H9 (cell line): ENCODE measurements at regions not wholly inside any gene's neighbourhood (a gene's known extent, or its start where the extent isn't known, plus 50 kb on each side); places are given as distances from the start of the nearest gene placed in this dataset.
"Not testable (repeated sequence)": the region's sequence is repeated elsewhere in the genome, so short reads cannot be mapped to it uniquely, and the experiment has no call there.

Experiments
- DNase-seq: peaks from one replicate; pipeline ENCODE4 v3.0.0-alpha.2; 2017
- H2AFZ ChIP-seq: one replicate; pipeline ENCODE4 v1.6.1; 2013; ENCODE audit warnings: mild to moderate bottlenecking, low read length, control low read depth, moderate library complexity
- H2AK5ac ChIP-seq: 2 replicates; pipeline ENCODE4 v1.6.1; 2013; ENCODE audit warnings: low read length, control low read depth, mixed read lengths; ENCODE audit not compliant: insufficient read length
- H2BK120ac ChIP-seq: one replicate; pipeline ENCODE4 v1.6.1; 2013; ENCODE audit warnings: low read depth, mild to moderate bottlenecking, low read length, control low read depth, inconsistent platforms; ENCODE audit not compliant: poor library complexity, severe bottlenecking
- H2BK12ac ChIP-seq: 2 replicates; pipeline ENCODE4 v1.6.1; 2013; ENCODE audit warnings: low read length, control low read depth, mixed read lengths, low read depth; ENCODE audit not compliant: insufficient read length
- H2BK15ac ChIP-seq: 2 replicates; pipeline ENCODE4 v1.6.1; 2013; ENCODE audit warnings: low read depth, low read length, control low read depth
- H2BK20ac ChIP-seq: one replicate; pipeline ENCODE4 v1.6.1; 2013; ENCODE audit warnings: low read depth, mild to moderate bottlenecking, low read length, control low read depth, inconsistent platforms; ENCODE audit not compliant: poor library complexity, severe bottlenecking
- H2BK5ac ChIP-seq: 2 replicates; pipeline ENCODE4 v1.6.1; 2013; ENCODE audit warnings: low read length, control low read depth, mixed read lengths; ENCODE audit not compliant: insufficient read length
- H3K14ac ChIP-seq: 2 replicates; pipeline ENCODE4 v1.6.1; 2013; ENCODE audit warnings: low read length, control low read depth; ENCODE audit not compliant: insufficient read depth
- H3K18ac ChIP-seq: 2 replicates; pipeline ENCODE4 v1.6.1; 2013; ENCODE audit warnings: low read depth, mild to moderate bottlenecking, mixed read lengths, low read length, control low read depth; ENCODE audit not compliant: insufficient read length
- H3K23ac ChIP-seq: 2 replicates; pipeline ENCODE4 v1.6.1; 2013; ENCODE audit warnings: low read length, control low read depth, mixed read lengths, low read depth; ENCODE audit not compliant: insufficient read length
- H3K23me2 ChIP-seq: 2 replicates; pipeline ENCODE4 v1.6.1; 2013; ENCODE audit warnings: low read depth, mild to moderate bottlenecking, mixed read lengths, low read length, control low read depth; ENCODE audit not compliant: insufficient read length, poor library complexity, severe bottlenecking
- H3K27ac ChIP-seq: 2 replicates; pipeline ENCODE4 v1.5.1; 2013; ENCODE audit warnings: low read length, control low read depth, mixed read lengths, low read depth; ENCODE audit not compliant: insufficient read length
- H3K27me3 ChIP-seq: 2 replicates; pipeline ENCODE4 v1.6.1; 2013; ENCODE audit warnings: low read length, control low read depth, inconsistent platforms; ENCODE audit not compliant: insufficient read depth
- H3K4ac ChIP-seq: 2 replicates; pipeline ENCODE4 v1.6.1; 2013; ENCODE audit warnings: low read depth, mild to moderate bottlenecking, control low read depth, inconsistent platforms, low read length, moderate library complexity
- H3K4me1 ChIP-seq: 2 replicates; pipeline ENCODE4 v1.6.1; 2013; ENCODE audit warnings: low read length, control low read depth, inconsistent platforms; ENCODE audit not compliant: insufficient read depth
- H3K4me2 ChIP-seq: 2 replicates; pipeline ENCODE4 v1.6.1; 2013; ENCODE audit warnings: low read length, control low read depth, mixed read lengths; ENCODE audit not compliant: insufficient read length, insufficient read depth
- H3K56ac ChIP-seq: 2 replicates; pipeline ENCODE4 v1.6.1; 2013; ENCODE audit warnings: low read depth, mild to moderate bottlenecking, mixed read lengths, low read length, control low read depth; ENCODE audit not compliant: insufficient read length
- H3K79me1 ChIP-seq: 2 replicates; pipeline ENCODE4 v1.6.1; 2013; ENCODE audit warnings: low read depth, mild to moderate bottlenecking, moderate library complexity, low read length, control low read depth, inconsistent platforms; ENCODE audit not compliant: insufficient read depth, poor library complexity, severe bottlenecking
- H3K79me2 ChIP-seq: 2 replicates; pipeline ENCODE4 v1.6.1; 2013; ENCODE audit warnings: low read length, control low read depth, inconsistent platforms; ENCODE audit not compliant: insufficient read depth
- H3K9ac ChIP-seq: 2 replicates; pipeline ENCODE4 v1.6.1; 2013; ENCODE audit warnings: low read length, control low read depth, mixed read lengths; ENCODE audit not compliant: insufficient read length; ENCODE audit errors: extremely low read depth
- H3K9me3 ChIP-seq: one replicate; pipeline ENCODE4 v1.6.1; 2013; ENCODE audit warnings: low read depth, low read length, inconsistent platforms; ENCODE audit not compliant: control insufficient read depth
- H3T11ph ChIP-seq: one replicate; pipeline ENCODE4 v1.6.1; 2013; ENCODE audit warnings: mild to moderate bottlenecking, low read length, control low read depth, inconsistent platforms
- H4K20me1 ChIP-seq: one replicate; pipeline ENCODE4 v1.6.1; 2013; ENCODE audit not compliant: control insufficient read depth, insufficient read length, insufficient read depth
- H4K5ac ChIP-seq: 2 replicates; pipeline ENCODE4 v1.6.1; 2013; ENCODE audit warnings: low read depth, mild to moderate bottlenecking, mixed read lengths, low read length, control low read depth; ENCODE audit not compliant: insufficient read length
- H4K8ac ChIP-seq: replicated peaks from 2 replicates; pipeline ENCODE4 v1.6.1; 2013; ENCODE audit warnings: low read length, control low read depth, mixed read lengths, low read depth; ENCODE audit not compliant: insufficient read length
- H4K91ac ChIP-seq: 2 replicates; pipeline ENCODE4 v1.6.1; 2013; ENCODE audit warnings: low read depth, mild to moderate bottlenecking, moderate library complexity, mixed read lengths, low read length, control low read depth; ENCODE audit not compliant: insufficient read length
- H3K27ac Mint-ChIP-seq, 3 experiments: 2 replicates in 2 of 3; 3 replicates in 1 of 3; pipeline ENCODE4 v1.8.0; 2020 to 2021; ENCODE audit warnings: mixed read lengths in 3 of 3, mild to moderate bottlenecking in 1 of 3, moderate library complexity in 1 of 3
- H3K27me3 Mint-ChIP-seq: 2 replicates; pipeline ENCODE4 v1.8.0; 2021; ENCODE audit warnings: low read depth, mild to moderate bottlenecking, moderate library complexity, mixed read lengths
- H3K36me3 Mint-ChIP-seq, 3 experiments: 2 replicates in 2 of 3; 3 replicates in 1 of 3; pipeline ENCODE4 v1.8.0; 2020 to 2021; ENCODE audit warnings: low read depth in 3 of 3, mixed read lengths in 3 of 3; ENCODE audit not compliant: insufficient read depth in 1 of 3
- H3K4me1 Mint-ChIP-seq, 2 experiments: 2 replicates each; pipeline ENCODE4 v1.8.0; 2020; ENCODE audit warnings: mixed read lengths in 2 of 2
- H3K4me3 Mint-ChIP-seq, 2 experiments: 2 replicates in 1 of 2; 3 replicates in 1 of 2; pipeline ENCODE4 v1.8.0; 2020 to 2021; ENCODE audit warnings: mild to moderate bottlenecking in 2 of 2, mixed read lengths in 2 of 2, moderate library complexity in 1 of 2
- H3K9me3 Mint-ChIP-seq, 2 experiments: 2 replicates in 1 of 2; 3 replicates in 1 of 2; pipeline ENCODE4 v1.8.0; 2020; ENCODE audit warnings: mild to moderate bottlenecking in 2 of 2, mixed read lengths in 2 of 2, moderate library complexity in 1 of 2
- WGBS: extraction: QIAGEN DNeasy Blood & Tissue Kit; methylation state at CpG from one replicate; pipeline ENCODE4 v1.1.7; 2013; ENCODE audit warnings: missing lambda C conversion rate, low lambda C conversion rate, mixed read lengths; ENCODE audit not compliant: insufficient read length; ENCODE audit errors: extremely low coverage; 5-methylcytosine and 5-hydroxymethylcytosine counted together

DNA sequence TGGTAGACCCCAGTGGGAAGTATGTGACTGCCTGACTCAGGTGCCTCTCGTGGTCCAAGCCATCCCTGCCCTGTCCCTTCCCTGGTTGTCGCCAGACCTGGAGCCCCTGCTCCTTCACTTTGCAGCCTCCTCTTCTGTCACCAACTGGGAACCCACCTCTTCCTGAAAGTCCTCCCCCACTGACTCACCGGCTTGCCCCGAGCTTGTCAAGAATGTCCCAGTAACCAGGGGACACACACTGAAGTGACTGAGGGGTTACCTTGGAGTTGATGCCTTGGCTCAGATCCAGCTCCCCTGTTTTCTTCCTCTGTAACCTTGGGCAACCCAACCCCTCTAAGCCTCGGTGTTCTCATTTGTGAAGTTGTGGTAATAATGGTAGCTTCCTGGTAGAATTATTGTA, 155.4 kb downstream of the OR4F15 start:
- H3K9me3 Mint-ChIP-seq, H3K36me3 Mint-ChIP-seq, H3K23me2 ChIP-seq, H2BK20ac ChIP-seq, H2BK12ac ChIP-seq, H3K4me2 ChIP-seq, H2BK15ac ChIP-seq, H3K79me2 ChIP-seq, H3K23ac ChIP-seq, H3K27ac Mint-ChIP-seq, H3K4me1 ChIP-seq, H3K4me1 Mint-ChIP-seq, H4K5ac ChIP-seq, H2BK5ac ChIP-seq, H3K27me3 Mint-ChIP-seq, H3K27me3 ChIP-seq, H2BK120ac ChIP-seq, H3T11ph ChIP-seq, H2AFZ ChIP-seq, H3K18ac ChIP-seq, H4K20me1 ChIP-seq, H3K4me3 Mint-ChIP-seq, H3K4ac ChIP-seq, H3K27ac ChIP-seq, H3K79me1 ChIP-seq, H2AK5ac ChIP-seq, H3K9ac ChIP-seq, H3K14ac ChIP-seq, H4K91ac ChIP-seq, DNase-seq, H4K8ac ChIP-seq, H3K56ac ChIP-seq, H3K9me3 ChIP-seq: not testable (repeated sequence)
- WGBS: no CpG with 5 or more reads among the region's 5 CpGs

DNA sequence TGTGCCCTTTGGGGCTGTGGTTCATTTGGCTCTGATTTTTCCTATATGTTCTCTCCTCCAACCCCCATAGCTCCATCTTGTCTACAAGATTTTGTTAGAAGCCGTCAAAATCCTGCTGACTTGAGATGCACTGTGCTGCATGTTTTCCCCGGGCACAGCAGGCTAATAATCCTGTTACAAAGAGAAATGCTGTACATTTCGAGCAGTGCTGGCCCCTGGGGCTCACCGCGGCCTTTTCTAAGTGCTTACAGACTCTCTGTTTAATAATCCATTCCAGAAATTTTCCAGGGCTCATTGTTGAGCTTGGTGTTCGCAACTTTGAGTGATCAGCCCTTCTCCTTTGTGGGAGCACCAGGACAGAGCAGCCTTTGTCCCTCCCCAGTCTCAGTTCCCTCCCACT, 158.6 kb downstream of the OR4F15 start:
- not testable (repeated sequence) for H3T11ph ChIP-seq, H3K79me2 ChIP-seq, H3K23me2 ChIP-seq, H3K9me3 ChIP-seq, H3K4me1 Mint-ChIP-seq, H2BK12ac ChIP-seq, H3K4me3 Mint-ChIP-seq, H3K9ac ChIP-seq, H2AFZ ChIP-seq, H3K4me1 ChIP-seq, H4K91ac ChIP-seq, H3K4me2 ChIP-seq, H2BK20ac ChIP-seq, H3K27me3 ChIP-seq, H3K27me3 Mint-ChIP-seq, DNase-seq, H2BK120ac ChIP-seq, H2BK15ac ChIP-seq, H4K20me1 ChIP-seq, H3K27ac ChIP-seq, H3K18ac ChIP-seq, H3K36me3 Mint-ChIP-seq, H2BK5ac ChIP-seq, H3K4ac ChIP-seq, H3K56ac ChIP-seq, H3K9me3 Mint-ChIP-seq, H2AK5ac ChIP-seq, H3K14ac ChIP-seq, H3K23ac ChIP-seq, H3K79me1 ChIP-seq, H3K27ac Mint-ChIP-seq, H4K5ac ChIP-seq, H4K8ac ChIP-seq
- WGBS: no CpG with 5 or more reads among the region's 6 CpGs

DNA sequence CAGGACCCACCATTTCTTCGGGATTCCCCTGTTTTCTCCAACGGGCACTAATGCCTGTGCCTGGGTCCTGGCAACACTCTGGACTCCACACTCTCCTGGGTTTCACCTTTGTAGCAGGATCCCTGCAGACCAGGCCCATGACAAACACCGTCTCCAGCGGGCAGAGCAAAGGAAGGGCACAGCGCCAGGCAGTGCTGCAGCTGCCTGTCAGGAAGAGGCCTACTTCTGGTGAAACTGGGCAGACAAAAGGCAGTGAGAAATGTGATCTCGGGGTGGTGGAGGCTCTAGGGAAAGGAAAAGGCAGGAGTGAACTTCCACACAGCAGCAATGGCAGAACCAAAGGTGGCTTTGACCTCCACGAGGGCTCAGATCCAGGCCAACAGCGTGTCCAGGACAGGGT, 165.3 kb downstream of the OR4F15 start:
- not testable (repeated sequence) for H3K4me3 Mint-ChIP-seq, H3K56ac ChIP-seq, H3K18ac ChIP-seq, H3T11ph ChIP-seq, H3K4me1 Mint-ChIP-seq, H3K27ac Mint-ChIP-seq, H3K9me3 ChIP-seq, H2AFZ ChIP-seq, H3K9me3 Mint-ChIP-seq, H3K9ac ChIP-seq, H3K36me3 Mint-ChIP-seq, H3K79me1 ChIP-seq, H2BK15ac ChIP-seq, H3K23me2 ChIP-seq, H3K4me1 ChIP-seq, H2BK20ac ChIP-seq, H4K20me1 ChIP-seq, H3K14ac ChIP-seq, H2BK120ac ChIP-seq, DNase-seq, H4K8ac ChIP-seq, H3K27ac ChIP-seq, H2AK5ac ChIP-seq, H3K4ac ChIP-seq, H3K27me3 ChIP-seq, H2BK5ac ChIP-seq, H2BK12ac ChIP-seq, H3K27me3 Mint-ChIP-seq, H4K91ac ChIP-seq, H3K79me2 ChIP-seq, H4K5ac ChIP-seq, H3K23ac ChIP-seq, H3K4me2 ChIP-seq
- WGBS: no CpG with 5 or more reads among the region's 8 CpGs
